GM12878 (cell line): ENCODE measurements at regions not wholly inside any gene's neighbourhood (a gene's known extent, or its start where the extent isn't known, plus 50 kb on each side); places are given as distances from the start of the nearest gene placed in this dataset.

Source experiments
- ATAC-seq: fragments of 200-7000 bp; cut with Tn5 transposase; 3 replicates; pipeline ENCODE4 v1.9.1; 2020; ENCODE audit warnings: mild to moderate bottlenecking, moderate library complexity
- BruUV-seq: library from RNA; stranded (reverse); fragments of 400-500 nt; replicated peaks from 2 replicates; lab custom pipeline; 2021; lab: Mats Ljungman, UMichigan
- CTCF ChIA-PET: fragments of 300-600 bp; sonication (Branson Sonifier 250); formaldehyde crosslinking; extraction: SDS; loops from one replicate; lab custom pipeline; 2021; ENCODE audit warnings: inconsistent platforms; lab: Yijun Ruan, JAX
- POLR2A ChIA-PET: fragments of 350-600 bp; formaldehyde crosslinking; extraction: SDS; loops from one replicate; lab custom pipeline; 2021; ENCODE audit warnings: inconsistent platforms; lab: Charles Lee
- RAD21 ChIA-PET: fragments of 300-600 bp; sonication (Branson Sonifier 250); formaldehyde crosslinking; loops from one replicate; lab custom pipeline; 2023; ENCODE audit warnings: antibody characterized with exemption; ENCODE audit not compliant: unreplicated experiment; lab: Charles Lee
- SMC1A ChIA-PET: fragments of 300-600 bp; sonication (Branson Sonifier 250); formaldehyde crosslinking; loops from one replicate; lab custom pipeline; 2023; ENCODE audit not compliant: unreplicated experiment, uncharacterized antibody; lab: Charles Lee
- DNase-seq: peaks from one replicate; pipeline ENCODE4 v3.0.0-alpha.2; 2011; ENCODE audit warnings: low read depth, low spot score
- FAIRE-seq: peaks from 3 replicates; lab custom pipeline; 2011; peaks lifted over from hg19 to GRCh38; lab: Jason Lieb, UNC
- H2AFZ ChIP-seq: 2 replicates; pipeline ENCODE4 v1.6.0; 2011; ENCODE audit warnings: low read depth, low read length, control low read depth; ENCODE audit not compliant: control insufficient read depth
- H3K27ac ChIP-seq: 2 replicates; pipeline ENCODE4 v1.5.1; 2011; ENCODE audit warnings: control low read depth; ENCODE audit not compliant: control insufficient read depth, insufficient read depth
- H3K27me3 ChIP-seq, 2 experiments: replicated peaks in 1 of 2; 2 replicates each; pipeline versions ENCODE4 v1.6.0 to v1.6.1; 2011; ENCODE audit warnings: low read length in 1 of 2; ENCODE audit not compliant: control insufficient read depth in 2 of 2, insufficient read depth in 2 of 2
- H3K36me3 ChIP-seq, 2 experiments: 2 replicates each; pipeline ENCODE4 v1.5.1; 2011; ENCODE audit warnings: low read length in 1 of 2; ENCODE audit not compliant: control insufficient read depth in 2 of 2, insufficient read depth in 2 of 2
- H3K4me1 ChIP-seq: 2 replicates; pipeline ENCODE4 v1.6.1; 2011; ENCODE audit warnings: mild to moderate bottlenecking, low read length, moderate library complexity, mixed read lengths; ENCODE audit not compliant: control insufficient read depth, insufficient read depth
- H3K4me2 ChIP-seq: 2 replicates; pipeline ENCODE4 v1.6.0; 2011; ENCODE audit warnings: control low read depth; ENCODE audit not compliant: control insufficient read depth, insufficient read depth
- H3K4me3 ChIP-seq: fragments of 200-600 bp; sonication (generic); 2 replicates; pipeline ENCODE4 v1.5.1; 2016
- H3K79me2 ChIP-seq: 2 replicates; pipeline ENCODE4 v1.6.0; 2011; ENCODE audit warnings: low read length; ENCODE audit not compliant: control insufficient read depth, insufficient read depth
- H3K9ac ChIP-seq: 2 replicates; pipeline ENCODE4 v1.8.0; 2011; ENCODE audit warnings: low read length, control low read depth, mixed read lengths; ENCODE audit not compliant: control insufficient read depth, insufficient read depth
- H3K9me3 ChIP-seq: replicated peaks from 3 replicates; pipeline ENCODE4 v1.5.1; 2011; ENCODE audit warnings: mild to moderate bottlenecking, low read length; ENCODE audit not compliant: control insufficient read depth, insufficient read depth
- H4K20me1 ChIP-seq: 2 replicates; pipeline ENCODE4 v1.6.0; 2011; ENCODE audit not compliant: control insufficient read depth, insufficient read depth
- EED ChIP-seq: sonication (generic); IDR thresholded peaks from 2 replicates; pipeline ENCODE4 v1.6.1; 2016; ENCODE audit warnings: antibody characterized with exemption, low read depth
- LARP7 ChIP-seq: fragments of 450-650 bp; IDR thresholded peaks from 2 replicates; pipeline ENCODE4 v1.6.1; 2017; ENCODE audit warnings: mild to moderate bottlenecking
- NFXL1 ChIP-seq: fragments of 450-650 bp; IDR thresholded peaks from 2 replicates; pipeline ENCODE4 v1.6.1; 2017; ENCODE audit warnings: antibody characterized with exemption, mild to moderate bottlenecking, borderline replicate concordance
- NR2C2 ChIP-seq: IDR thresholded peaks from 2 replicates; pipeline ENCODE4 v1.6.1; 2011; ENCODE audit warnings: borderline replicate concordance, low read depth; ENCODE audit not compliant: control insufficient read depth, insufficient read length
- POLR2AphosphoS2 ChIP-seq: IDR thresholded peaks from 2 replicates; pipeline ENCODE4 v1.6.1; 2011; ENCODE audit warnings: low read depth, mild to moderate bottlenecking, low read length, improper control_type of control experiment, moderate library complexity
- SREBF2 ChIP-seq: IDR thresholded peaks from 2 replicates; pipeline ENCODE4 v1.6.1; 2012; ENCODE audit warnings: mild to moderate bottlenecking, low read length
- ZNF207 ChIP-seq: fragments of 450-650 bp; IDR thresholded peaks from 2 replicates; pipeline ENCODE4 v1.6.1; 2014; ENCODE audit warnings: antibody characterized with exemption, mild to moderate bottlenecking, borderline replicate concordance
- ZZZ3 ChIP-seq: IDR thresholded peaks from 2 replicates; pipeline ENCODE4 v1.6.1; 2011; ENCODE audit warnings: low read depth; ENCODE audit not compliant: control insufficient read depth, insufficient read length
- whole genome bisulfite sequencing: methylation state at CpG from one replicate; pipeline ENCODE4 v1.1.6; 2016; ENCODE audit warnings: low lambda C conversion rate; ENCODE audit not compliant: insufficient replicate concordance, insufficient coverage; ENCODE audit errors: missing lambda C conversion rate; 5-methylcytosine and 5-hydroxymethylcytosine counted together
- in situ Hi-C: fragments of 300-500 bp; cut with MboI; formaldehyde crosslinking; loops from 9 replicates; pipeline ENCODE4 v1.14.3; 2018; ENCODE audit warnings: mixed read lengths
- intact Hi-C: fragments of 100-400 bp; cut with micrococcal nuclease; formaldehyde crosslinking; loops from one replicate; pipeline ENCODE4 v1.14.2; 2022; ENCODE audit not compliant: unreplicated experiment
- TF ChIP-seq, protein P1 (sequence below): IDR thresholded peaks from 2 replicates; pipeline ENCODE4 v1.6.1; 2012; ENCODE audit warnings: improper control_type of control experiment, low read depth, low read length; ENCODE audit not compliant: insufficient replicate concordance

DNA sequence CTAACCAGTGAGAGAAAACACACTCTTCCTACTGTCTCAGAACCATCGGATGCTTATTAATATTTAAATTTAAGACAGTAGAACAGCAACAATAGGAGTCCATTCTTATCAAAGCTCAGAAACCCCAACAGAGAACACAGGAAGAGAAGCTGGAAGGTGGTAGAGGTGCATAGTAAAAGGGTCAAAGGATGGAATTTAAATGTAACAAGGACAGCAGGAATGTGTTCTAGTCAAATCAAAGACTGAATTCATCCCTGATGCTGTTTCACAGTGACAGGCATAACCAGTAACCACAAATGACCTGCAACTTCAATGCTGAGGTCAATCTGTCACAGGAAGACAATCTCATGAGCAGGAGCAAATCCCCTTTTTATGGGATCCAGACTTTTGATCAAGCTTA, 1259.7 kb downstream of the XPNPEP1 start:
- in situ Hi-C loops (no loop called here), intact Hi-C loops (no loop called here)
- no peak for DNase-seq
- Histone ChIP-seq H4K20me1 (no peaks in the 10 kb centered on the region), H2AFZ (no peak overlapping the region), H3K9me3 (no peaks in the 10 kb centered on the region), H3K27me3 (no peaks in the 10 kb centered on the region), H3K4me3 (no peak overlapping the region), H3K4me1 (no peaks in the 10 kb centered on the region), H3K79me2 (no peaks in the 10 kb centered on the region), H3K36me3 (no peaks in the 10 kb centered on the region), H3K27ac (no peak overlapping the region), H3K4me2 (no peak overlapping the region), H3K9ac (no peak overlapping the region)
- ChIA-PET POLR2A (no interaction called here), SMC1A (interaction anchor here (0.5 to 1.4 kb wide), 3 partner anchors 11 to 329 kb away, joined by 3 read pairs; no protein-coding TSS in a partner anchor), CTCF (no interaction called here), RAD21 (no interaction called here)
- TF ChIP-seq LARP7 (no peak), NR2C2 (no peak), ZNF207 (no peak), ZZZ3 (no peak), SREBF2 (no peak), NFXL1 (no peak), POLR2AphosphoS2 (no peak), EED (no peak)
- TF ChIP-seq, protein P1, sequence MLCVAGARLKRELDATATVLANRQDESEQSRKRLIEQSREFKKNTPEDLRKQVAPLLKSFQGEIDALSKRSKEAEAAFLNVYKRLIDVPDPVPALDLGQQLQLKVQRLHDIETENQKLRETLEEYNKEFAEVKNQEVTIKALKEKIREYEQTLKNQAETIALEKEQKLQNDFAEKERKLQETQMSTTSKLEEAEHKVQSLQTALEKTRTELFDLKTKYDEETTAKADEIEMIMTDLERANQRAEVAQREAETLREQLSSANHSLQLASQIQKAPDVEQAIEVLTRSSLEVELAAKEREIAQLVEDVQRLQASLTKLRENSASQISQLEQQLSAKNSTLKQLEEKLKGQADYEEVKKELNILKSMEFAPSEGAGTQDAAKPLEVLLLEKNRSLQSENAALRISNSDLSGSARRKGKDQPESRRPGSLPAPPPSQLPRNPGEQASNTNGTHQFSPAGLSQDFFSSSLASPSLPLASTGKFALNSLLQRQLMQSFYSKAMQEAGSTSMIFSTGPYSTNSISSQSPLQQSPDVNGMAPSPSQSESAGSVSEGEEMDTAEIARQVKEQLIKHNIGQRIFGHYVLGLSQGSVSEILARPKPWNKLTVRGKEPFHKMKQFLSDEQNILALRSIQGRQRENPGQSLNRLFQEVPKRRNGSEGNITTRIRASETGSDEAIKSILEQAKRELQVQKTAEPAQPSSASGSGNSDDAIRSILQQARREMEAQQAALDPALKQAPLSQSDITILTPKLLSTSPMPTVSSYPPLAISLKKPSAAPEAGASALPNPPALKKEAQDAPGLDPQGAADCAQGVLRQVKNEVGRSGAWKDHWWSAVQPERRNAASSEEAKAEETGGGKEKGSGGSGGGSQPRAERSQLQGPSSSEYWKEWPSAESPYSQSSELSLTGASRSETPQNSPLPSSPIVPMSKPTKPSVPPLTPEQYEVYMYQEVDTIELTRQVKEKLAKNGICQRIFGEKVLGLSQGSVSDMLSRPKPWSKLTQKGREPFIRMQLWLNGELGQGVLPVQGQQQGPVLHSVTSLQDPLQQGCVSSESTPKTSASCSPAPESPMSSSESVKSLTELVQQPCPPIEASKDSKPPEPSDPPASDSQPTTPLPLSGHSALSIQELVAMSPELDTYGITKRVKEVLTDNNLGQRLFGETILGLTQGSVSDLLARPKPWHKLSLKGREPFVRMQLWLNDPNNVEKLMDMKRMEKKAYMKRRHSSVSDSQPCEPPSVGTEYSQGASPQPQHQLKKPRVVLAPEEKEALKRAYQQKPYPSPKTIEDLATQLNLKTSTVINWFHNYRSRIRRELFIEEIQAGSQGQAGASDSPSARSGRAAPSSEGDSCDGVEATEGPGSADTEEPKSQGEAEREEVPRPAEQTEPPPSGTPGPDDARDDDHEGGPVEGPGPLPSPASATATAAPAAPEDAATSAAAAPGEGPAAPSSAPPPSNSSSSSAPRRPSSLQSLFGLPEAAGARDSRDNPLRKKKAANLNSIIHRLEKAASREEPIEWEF, result no peak
- BruUV-seq, result no TSS peak
- ATAC-seq, result no peak
- 0% methylated on average over 1 of the region's 1 CpG for WGBS
- no peak for FAIRE-seq
